ENCODE measurements at regions not wholly inside any gene's neighbourhood (a gene's known extent, or its start where the extent isn't known, plus 50 kb on each side); places are given as distances from the start of the nearest gene placed in this dataset.

- TF ChIP-seq, protein P1, sequence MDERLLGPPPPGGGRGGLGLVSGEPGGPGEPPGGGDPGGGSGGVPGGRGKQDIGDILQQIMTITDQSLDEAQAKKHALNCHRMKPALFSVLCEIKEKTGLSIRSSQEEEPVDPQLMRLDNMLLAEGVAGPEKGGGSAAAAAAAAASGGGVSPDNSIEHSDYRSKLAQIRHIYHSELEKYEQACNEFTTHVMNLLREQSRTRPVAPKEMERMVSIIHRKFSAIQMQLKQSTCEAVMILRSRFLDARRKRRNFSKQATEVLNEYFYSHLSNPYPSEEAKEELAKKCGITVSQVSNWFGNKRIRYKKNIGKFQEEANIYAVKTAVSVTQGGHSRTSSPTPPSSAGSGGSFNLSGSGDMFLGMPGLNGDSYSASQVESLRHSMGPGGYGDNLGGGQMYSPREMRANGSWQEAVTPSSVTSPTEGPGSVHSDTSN (CRISPR knock-in tag; IDR thresholded peaks at IDR 0.05; ENCODE audit: low read depth), result no peak
- TF ChIP-seq, protein P1 (tag; conservative IDR thresholded peaks at IDR 0.05; ENCODE audit: low read depth), result 0 out of 2 replicates have a peak, but pooled peaks have one; percentile 34
- TF ChIP-seq TEAD2 (tag; IDR thresholded peaks at IDR 0.05) (no peak), ESRRA (IDR thresholded peaks at IDR 0.05; ENCODE audit: borderline replicate concordance, low read depth) (peak; percentile 36; the same call in 1 of the 2 replicates), MYBL2 (IDR thresholded peaks at IDR 0.05; ENCODE audit: low read depth) (no peak), MYBL2 (CRISPR knock-in tag; IDR thresholded peaks at IDR 0.05; ENCODE audit: borderline replicate concordance) (no peak), ZNF384 (IDR thresholded peaks at IDR 0.05; ENCODE audit: low read depth, low read length) (no peak), ZNF518B (CRISPR knock-in tag; IDR thresholded peaks at IDR 0.05) (no peak), ATF7 (IDR thresholded peaks at IDR 0.05) (peak; percentile 68; the same call in 1 of the 2 replicates), ZNF134 (CRISPR knock-in tag; conservative IDR thresholded peaks at IDR 0.05) (no peak), E2F3 (CRISPR knock-in tag; IDR thresholded peaks at IDR 0.05) (no peak), CHD2 (IDR thresholded peaks at IDR 0.05; ENCODE audit: low read depth, low read length) (no peak), HMG20A (CRISPR knock-in tag; conservative IDR thresholded peaks at IDR 0.05) (no peak), ZNF586 (CRISPR knock-in tag; conservative IDR thresholded peaks at IDR 0.05) (no peak), TCFL5 (CRISPR knock-in tag; conservative IDR thresholded peaks at IDR 0.05) (no peak), ZFP30 (CRISPR knock-in tag; IDR thresholded peaks at IDR 0.05; ENCODE audit: borderline replicate concordance) (no peak), SMARCC2 (IDR thresholded peaks at IDR 0.05; ENCODE audit: low read depth) (no peak), CBFB (CRISPR knock-in tag; IDR thresholded peaks at IDR 0.05) (no peak)
- TF ChIP-seq, protein P2, sequence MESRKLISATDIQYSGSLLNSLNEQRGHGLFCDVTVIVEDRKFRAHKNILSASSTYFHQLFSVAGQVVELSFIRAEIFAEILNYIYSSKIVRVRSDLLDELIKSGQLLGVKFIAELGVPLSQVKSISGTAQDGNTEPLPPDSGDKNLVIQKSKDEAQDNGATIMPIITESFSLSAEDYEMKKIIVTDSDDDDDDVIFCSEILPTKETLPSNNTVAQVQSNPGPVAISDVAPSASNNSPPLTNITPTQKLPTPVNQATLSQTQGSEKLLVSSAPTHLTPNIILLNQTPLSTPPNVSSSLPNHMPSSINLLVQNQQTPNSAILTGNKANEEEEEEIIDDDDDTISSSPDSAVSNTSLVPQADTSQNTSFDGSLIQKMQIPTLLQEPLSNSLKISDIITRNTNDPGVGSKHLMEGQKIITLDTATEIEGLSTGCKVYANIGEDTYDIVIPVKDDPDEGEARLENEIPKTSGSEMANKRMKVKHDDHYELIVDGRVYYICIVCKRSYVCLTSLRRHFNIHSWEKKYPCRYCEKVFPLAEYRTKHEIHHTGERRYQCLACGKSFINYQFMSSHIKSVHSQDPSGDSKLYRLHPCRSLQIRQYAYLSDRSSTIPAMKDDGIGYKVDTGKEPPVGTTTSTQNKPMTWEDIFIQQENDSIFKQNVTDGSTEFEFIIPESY (CRISPR knock-in tag; IDR thresholded peaks at IDR 0.05), result peak; percentile 24; the same call in 1 of the 2 replicates
- TF ChIP-seq, protein P3, sequence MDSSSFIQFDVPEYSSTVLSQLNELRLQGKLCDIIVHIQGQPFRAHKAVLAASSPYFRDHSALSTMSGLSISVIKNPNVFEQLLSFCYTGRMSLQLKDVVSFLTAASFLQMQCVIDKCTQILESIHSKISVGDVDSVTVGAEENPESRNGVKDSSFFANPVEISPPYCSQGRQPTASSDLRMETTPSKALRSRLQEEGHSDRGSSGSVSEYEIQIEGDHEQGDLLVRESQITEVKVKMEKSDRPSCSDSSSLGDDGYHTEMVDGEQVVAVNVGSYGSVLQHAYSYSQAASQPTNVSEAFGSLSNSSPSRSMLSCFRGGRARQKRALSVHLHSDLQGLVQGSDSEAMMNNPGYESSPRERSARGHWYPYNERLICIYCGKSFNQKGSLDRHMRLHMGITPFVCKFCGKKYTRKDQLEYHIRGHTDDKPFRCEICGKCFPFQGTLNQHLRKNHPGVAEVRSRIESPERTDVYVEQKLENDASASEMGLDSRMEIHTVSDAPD (CRISPR knock-in tag; IDR thresholded peaks at IDR 0.05), result no peak
Observed at GRCh38 chr6:6998194-6998569, 109.6 kb upstream of the RREB1 start (continued).

All from K562 (cell line).